ENCODE measurements at regions not wholly inside any gene's neighbourhood (a gene's known extent, or its start where the extent isn't known, plus 50 kb on each side); places are given as distances from the start of the nearest gene placed in this dataset.

DNA sequence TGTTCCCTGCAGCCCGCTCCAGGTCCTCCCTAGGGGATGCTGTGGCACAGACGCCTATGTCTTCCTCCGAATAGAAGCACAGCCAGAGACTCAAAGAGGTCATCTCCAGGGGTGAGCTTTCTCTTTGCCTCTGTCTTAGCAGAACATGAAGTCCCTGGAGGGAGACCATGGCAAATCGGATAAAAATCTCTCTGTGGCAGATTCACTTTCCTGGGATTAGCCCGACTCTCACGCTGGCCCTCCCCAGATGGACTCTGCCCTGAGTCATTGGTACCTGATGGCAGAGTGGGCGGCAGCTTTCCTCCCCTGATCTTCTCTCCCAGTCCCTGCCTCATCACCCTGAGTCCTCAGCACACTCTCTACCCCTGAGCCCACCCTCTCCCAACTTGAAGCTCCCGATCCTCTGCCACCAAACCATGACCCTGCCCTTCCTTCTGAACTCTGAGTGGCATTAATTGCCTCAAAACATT is 58.0 kb upstream of the CCDC167 start:
- no peak for TF ChIP-seq EZH2phosphoT487 (IDR thresholded peaks at IDR 0.05; ENCODE audit: borderline replicate concordance, low read depth, low read length)
- TF ChIP-seq, protein P1, sequence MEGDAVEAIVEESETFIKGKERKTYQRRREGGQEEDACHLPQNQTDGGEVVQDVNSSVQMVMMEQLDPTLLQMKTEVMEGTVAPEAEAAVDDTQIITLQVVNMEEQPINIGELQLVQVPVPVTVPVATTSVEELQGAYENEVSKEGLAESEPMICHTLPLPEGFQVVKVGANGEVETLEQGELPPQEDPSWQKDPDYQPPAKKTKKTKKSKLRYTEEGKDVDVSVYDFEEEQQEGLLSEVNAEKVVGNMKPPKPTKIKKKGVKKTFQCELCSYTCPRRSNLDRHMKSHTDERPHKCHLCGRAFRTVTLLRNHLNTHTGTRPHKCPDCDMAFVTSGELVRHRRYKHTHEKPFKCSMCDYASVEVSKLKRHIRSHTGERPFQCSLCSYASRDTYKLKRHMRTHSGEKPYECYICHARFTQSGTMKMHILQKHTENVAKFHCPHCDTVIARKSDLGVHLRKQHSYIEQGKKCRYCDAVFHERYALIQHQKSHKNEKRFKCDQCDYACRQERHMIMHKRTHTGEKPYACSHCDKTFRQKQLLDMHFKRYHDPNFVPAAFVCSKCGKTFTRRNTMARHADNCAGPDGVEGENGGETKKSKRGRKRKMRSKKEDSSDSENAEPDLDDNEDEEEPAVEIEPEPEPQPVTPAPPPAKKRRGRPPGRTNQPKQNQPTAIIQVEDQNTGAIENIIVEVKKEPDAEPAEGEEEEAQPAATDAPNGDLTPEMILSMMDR (conservative IDR thresholded peaks at IDR 0.05; ENCODE audit: low read length), result no peak
- Histone ChIP-seq H3K27ac (ENCODE audit: low read depth, low read length, poor library complexity, severe bottlenecking) (no peak overlapping the region), H3K4me1 (ENCODE audit: insufficient read depth, low read length, poor library complexity, severe bottlenecking) (peaks cover 81% of the 10 kb centered on the region), H3K9me2 (ENCODE audit: insufficient read depth, low read length) (no peaks in the 10 kb centered on the region), H3K36me3 (ENCODE audit: insufficient read depth, low read length) (no peaks in the 10 kb centered on the region), H3K4me3 (ENCODE audit: low read depth, low read length, poor library complexity, severe bottlenecking) (no peak overlapping the region), H4K20me1 (ENCODE audit: insufficient read depth, low read length) (no peaks in the 10 kb centered on the region), H3K79me2 (ENCODE audit: insufficient read depth, low read depth, low read length) (no peaks in the 10 kb centered on the region), H2AFZ (ENCODE audit: low read length) (no peak overlapping the region), H3K4me2 (ENCODE audit: low read length) (no peak overlapping the region), H3K9me3 (ENCODE audit: low read length) (no peaks in the 10 kb centered on the region)
- POLR2A ChIA-PET, result interaction anchor here (0.6 to 0.9 kb wide), 3 partner anchors 13 to 466 kb away, joined by 3 to 5 read pairs (median 4); no protein-coding TSS in a partner anchor
- CTCF ChIA-PET (ENCODE audit: unreplicated experiment), result no interaction called here
- intact Hi-C loops (cut with micrococcal nuclease; ENCODE audit: unreplicated experiment), result no loop called here
- no TSS peak for BruUV-seq (replicated peaks)
- DNase-seq (ENCODE audit: low spot score), result no peak

DNA sequence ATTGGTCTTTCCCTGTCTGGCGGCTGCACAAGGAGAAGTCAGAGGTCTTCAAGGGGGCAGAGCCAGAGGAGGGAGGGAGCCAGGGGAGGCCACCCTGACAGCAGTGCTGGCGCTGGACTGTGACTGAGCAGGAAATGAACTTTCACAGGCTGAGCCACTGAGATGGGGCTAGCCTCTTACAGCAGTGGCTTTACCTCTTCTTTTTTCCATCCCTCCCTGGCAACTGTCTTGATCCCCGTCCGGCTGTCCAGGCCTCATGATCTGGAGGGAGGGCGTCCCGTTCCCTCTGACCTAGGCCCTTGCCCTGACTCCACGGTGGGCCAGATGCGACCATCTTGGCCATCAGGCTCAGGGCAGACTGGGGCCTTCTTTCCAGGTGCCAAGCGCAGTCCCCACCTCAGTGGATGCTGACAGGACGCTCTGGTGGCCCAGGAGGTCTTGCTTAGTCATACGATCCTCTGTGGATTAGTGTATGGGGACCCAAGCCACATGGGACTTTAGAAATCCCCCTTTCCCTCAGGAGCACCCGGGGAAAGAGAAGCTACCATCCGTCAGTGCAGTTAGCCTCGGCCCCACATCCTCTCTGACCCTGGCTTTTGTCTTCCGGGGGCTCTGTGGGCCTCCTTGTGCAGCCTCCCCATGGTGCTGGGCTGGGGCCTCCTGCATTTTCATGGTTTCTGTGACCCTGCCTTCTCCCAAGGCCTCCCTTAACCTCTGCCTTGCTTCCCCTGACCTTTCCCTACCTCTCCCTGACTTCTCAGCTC is 57.4 kb upstream of the CCDC167 start:
- H3K9me3 ChIP-seq (ENCODE audit: low read length), result no peaks in the 10 kb centered on the region
- peaks cover 74% of the 10 kb centered on the region for H3K4me1 ChIP-seq (ENCODE audit: insufficient read depth, low read length, poor library complexity, severe bottlenecking)
- no peaks in the 10 kb centered on the region for H4K20me1 ChIP-seq (ENCODE audit: insufficient read depth, low read length)
- no peak overlapping the region for H2AFZ ChIP-seq (ENCODE audit: low read length)
- peak; percentile 51 for DNase-seq (ENCODE audit: low spot score)
- no peak overlapping the region for H3K4me3 ChIP-seq (ENCODE audit: low read depth, low read length, poor library complexity, severe bottlenecking)
- no peak overlapping the region for H3K27ac ChIP-seq (ENCODE audit: low read depth, low read length, poor library complexity, severe bottlenecking)
- no peaks in the 10 kb centered on the region for H3K36me3 ChIP-seq (ENCODE audit: insufficient read depth, low read length)
- no TSS peak for BruUV-seq (replicated peaks)
- ChIA-PET POLR2A (no interaction called here), CTCF (ENCODE audit: unreplicated experiment) (no interaction called here)
- H3K9me2 ChIP-seq (ENCODE audit: insufficient read depth, low read length), result no peaks in the 10 kb centered on the region
- intact Hi-C loops (cut with micrococcal nuclease; ENCODE audit: unreplicated experiment), result no loop called here
- no peak for TF ChIP-seq EZH2phosphoT487 (IDR thresholded peaks at IDR 0.05; ENCODE audit: borderline replicate concordance, low read depth, low read length)
- TF ChIP-seq, protein P1 (conservative IDR thresholded peaks at IDR 0.05; ENCODE audit: low read length), result no peak
- no peak overlapping the region for H3K4me2 ChIP-seq (ENCODE audit: low read length)
- no peaks in the 10 kb centered on the region for H3K79me2 ChIP-seq (ENCODE audit: insufficient read depth, low read depth, low read length)

Measured in OCI-LY7 (cell line).